ENCODE measurements at regions not wholly inside any gene's neighbourhood (a gene's known extent, or its start where the extent isn't known, plus 50 kb on each side); places are given as distances from the start of the nearest gene placed in this dataset.

DNA sequence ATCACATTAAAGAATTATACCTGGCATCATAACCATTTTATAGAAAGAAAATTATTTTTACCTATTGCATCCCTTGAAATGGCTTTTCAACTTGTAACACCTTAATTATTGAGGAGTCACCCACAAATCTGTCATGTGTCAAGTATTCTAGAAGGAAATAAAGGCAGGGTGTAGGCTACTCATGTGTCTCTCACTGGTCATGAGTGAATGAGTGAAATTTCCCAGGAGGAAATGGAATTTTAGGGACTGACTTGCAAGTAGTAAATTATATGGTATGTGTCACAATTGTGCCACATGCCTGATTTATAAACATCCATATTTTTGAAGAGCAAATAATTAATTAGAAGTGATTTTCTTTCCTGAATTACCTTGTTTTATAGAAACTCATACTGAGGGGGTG is 310.5 kb upstream of the ADAMTS9 start:
- no peak for DNase-seq (ENCODE audit: low spot score)

DNA sequence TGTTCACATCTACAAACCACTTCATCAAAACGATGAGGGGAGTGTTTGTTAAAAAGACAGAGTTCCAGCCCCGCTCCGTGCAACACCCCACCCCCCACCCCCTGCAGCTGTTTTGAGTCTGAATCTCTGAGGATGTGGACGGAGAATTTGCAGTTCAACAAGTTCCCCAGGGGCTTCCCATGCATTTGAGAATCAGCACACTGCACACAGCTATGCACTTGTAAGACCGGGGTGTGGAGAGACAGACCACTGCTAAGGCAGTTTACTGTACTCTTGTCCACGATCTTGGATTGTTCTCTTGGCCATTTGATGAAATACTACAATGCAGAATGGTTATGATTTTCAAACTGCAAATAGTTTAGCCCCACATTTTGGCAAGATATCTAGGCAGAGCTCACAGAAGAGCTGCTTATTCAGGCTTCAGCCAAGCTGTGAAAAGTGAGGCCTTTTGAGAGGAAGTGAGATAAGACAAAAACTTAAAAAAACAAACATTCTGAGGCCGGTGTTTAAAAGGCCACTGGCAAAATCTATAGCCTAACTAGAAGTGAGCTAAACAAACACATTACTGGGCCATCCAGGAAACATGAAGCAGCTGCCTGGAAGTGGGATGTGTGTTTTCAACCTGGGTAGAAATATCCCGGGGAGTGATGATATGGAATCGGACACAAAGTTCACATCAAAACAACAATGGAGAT is 308.2 kb upstream of the ADAMTS9 start:
- no peak for DNase-seq (ENCODE audit: low spot score)

DNA sequence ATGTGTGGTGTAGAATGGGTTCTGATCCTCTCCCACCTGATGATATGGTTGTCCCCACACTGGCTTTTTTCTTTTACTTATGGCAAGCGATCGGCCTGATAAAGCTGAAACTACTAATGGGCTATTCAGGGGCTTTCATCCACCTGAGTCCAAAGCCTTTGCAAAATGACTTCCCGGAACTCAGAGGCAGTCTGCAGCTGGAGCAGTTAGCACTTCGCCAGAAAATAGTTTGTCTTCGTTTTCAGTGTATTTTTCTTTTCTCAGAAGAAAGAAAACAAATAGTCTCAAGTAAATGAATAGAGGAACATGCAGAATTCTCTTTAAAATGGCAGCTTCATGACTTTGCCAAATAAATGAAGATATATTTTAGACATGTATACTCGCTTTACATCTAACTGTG is 306.0 kb upstream of the ADAMTS9 start:
- DNase-seq (ENCODE audit: low spot score), result no peak

DNA sequence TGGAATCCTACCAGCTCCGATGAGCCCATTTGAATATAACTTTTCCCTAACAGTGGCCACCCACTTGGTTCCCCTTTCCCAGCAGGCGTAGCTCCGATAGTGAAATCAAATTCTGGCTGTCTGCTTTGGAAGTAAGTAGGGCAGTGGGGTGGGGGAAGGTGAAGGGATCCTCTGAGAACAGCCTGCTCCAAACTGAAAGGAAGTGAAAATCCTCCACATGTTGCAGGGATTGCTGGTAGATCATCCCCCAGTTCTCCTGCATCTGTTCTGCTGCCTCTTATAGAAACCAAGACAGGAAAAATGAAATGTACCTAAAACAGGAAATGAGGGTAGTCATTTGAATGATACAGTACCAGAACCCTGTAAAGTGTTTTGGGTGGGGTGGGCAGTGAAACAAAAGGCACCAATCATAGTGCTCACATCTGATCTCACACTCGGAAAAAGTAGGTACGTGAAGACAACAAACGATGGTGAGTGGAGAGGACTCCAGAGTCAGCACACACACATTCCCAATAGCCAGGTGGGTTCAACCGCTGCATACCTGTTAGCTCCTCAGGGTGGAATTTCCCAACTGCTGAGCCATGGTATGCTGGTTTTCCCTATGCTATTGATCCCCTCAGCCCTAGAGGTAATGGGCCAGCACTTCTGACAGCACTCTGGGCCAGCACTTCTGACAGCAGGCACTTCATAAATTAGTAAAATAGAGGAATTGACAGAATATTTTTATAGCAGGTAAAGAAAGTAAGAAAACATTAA is 304.9 kb upstream of the ADAMTS9 start:
- no peak for DNase-seq (ENCODE audit: low spot score)

DNA sequence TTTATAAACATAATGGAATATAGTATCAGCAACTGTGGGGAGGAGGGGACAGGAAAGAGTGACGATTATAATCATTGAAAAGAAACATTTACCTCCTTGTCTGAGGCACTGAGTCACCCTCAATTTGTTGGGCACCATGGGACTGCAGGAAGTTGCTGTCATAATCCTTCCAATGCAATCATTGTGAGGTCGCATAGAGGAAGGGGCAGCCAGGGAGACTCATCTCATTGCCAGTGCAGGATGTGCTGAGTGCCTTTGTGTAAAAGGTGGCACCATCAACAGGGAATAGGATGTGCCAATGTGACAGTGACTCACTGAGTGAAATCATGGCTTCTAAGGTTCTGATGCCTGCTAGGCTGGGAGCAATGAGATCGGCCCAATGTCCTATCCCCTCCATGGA is 300.4 kb upstream of the ADAMTS9 start:
- no peak for DNase-seq (ENCODE audit: low spot score)

DNA sequence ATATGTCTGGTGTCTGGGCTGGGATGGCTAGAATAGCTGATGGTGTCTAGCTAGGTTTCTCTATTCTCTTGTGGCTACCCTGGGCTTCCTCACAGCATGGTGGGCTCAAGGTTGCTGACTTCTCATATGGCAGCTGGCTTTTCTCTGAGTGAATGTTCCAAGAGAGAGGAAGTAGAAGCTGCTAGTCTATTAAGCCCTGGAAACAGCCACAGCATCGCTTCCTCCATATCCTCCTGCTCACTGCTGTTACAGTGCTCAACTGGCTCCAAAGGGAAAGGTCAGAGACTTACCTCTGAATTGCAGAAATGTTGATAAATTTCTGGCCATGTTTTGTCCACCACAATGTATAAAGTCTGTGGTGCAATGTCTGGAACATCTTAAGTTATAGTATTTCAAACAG is 299.9 kb upstream of the ADAMTS9 start:
- DNase-seq (ENCODE audit: low spot score), result no peak

DNA sequence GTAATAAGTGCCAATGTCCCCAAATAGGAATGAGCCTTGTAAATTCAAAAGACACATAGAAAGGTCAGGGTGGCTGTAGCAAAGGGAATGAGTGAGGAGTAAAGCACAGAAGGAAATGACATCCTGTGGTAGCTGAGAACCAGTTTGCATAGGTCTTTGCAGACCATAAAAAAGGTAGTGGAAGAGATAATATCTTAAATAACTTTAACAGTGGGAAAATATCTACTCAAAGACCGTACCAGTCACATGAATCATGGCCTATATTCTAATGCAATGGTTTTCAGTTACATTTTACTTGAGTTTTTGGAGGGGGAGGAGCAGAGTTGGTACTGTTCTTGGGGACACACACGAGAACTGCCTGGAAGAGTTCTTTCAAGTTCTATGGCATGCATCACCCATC is 297.3 kb upstream of the ADAMTS9 start:
- DNase-seq (ENCODE audit: low spot score), result no peak

DNA sequence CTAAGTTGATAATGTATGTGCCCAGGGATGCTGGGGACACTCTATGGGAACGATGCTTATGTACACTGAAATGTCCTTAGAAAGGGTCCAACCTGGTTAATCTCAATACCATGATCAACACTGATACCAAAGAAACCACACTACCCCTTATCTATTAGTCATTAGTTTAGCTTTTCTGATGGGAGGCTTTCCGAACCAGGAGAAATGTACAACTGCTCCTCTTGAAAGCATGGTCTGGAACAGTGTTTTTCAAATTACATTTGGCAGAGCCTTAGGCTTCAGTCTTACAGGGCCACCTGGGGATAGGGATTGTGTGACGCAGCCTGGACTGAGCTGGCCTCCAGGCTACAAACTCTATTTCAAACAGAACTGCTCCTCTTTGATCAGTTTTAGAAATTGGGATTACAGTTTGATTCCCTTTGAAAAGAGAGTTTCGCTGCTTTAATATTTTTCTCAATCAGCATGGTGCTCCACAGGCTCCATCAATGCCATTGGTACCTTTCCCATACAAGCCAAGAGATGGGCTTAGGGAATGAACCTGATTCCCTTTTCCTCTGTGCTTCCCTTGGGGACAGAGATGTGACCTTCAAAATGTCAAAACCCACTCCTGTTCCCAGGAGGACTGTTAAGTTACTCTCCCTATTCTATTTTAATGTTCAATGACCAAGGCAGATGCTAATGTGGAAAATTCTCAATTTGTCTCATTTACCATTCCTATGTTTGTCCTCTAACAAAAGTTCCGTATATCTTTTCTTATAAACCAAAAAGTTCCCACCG is 296.0 kb upstream of the ADAMTS9 start:
- DNase-seq (ENCODE audit: low spot score), result no peak

DNA sequence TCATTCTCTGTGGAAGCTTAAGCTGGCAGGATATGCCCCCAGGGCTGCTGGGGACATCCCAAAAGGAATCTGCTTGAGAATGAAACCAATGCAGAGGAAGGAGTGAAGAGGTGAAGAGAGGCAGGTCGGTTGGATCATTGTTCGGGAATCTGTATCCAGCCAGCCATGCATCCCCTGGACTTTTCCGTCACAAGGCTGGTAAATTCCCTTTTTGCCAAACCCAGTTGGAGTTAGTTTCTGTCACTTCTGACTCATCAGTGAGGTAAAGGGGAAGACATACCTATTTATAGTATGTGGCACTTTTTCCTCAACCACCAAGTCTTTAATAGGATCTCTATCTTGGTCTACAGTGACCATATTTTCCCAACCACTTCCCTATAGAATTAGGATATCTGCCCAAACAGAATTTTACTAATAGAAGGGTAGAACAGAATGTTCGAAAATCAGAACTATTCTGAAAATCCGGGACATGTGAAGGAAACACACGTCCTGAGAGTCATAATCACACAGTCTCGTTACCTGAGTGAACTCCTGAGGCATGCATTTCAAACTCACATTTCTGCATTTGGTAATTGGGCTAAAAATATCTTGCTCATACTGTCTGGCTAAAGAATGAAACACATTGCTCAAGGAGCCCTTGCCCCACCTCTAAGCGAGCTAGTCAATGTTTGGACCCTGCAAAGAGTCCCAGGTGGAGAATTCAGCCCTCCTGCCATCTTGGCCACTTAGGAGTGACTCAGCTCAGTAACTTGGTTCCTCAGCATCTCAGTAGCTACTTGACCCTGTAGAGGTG is 289.7 kb upstream of the ADAMTS9 start:
- DNase-seq (ENCODE audit: low spot score), result no peak

DNA sequence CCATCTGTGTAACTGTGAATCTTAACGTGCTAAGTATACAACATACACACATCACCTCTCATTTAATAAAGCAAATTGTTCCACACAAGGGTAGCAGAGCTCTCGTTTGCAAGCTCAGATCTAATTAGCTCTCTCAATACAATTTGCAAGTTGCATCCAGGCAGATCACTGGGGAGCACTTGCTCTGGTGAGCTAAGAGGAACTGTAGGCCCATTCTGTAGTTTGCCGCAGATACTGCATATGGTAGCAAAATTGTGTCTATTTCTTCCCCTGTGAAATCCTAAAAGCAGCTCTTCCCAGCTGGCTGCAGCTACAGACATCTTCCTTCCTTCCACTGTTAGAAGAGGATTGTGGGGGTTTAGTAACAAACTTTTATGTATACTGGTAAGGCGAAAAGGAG is 288.7 kb upstream of the ADAMTS9 start:
- no peak for DNase-seq (ENCODE audit: low spot score)

DNA sequence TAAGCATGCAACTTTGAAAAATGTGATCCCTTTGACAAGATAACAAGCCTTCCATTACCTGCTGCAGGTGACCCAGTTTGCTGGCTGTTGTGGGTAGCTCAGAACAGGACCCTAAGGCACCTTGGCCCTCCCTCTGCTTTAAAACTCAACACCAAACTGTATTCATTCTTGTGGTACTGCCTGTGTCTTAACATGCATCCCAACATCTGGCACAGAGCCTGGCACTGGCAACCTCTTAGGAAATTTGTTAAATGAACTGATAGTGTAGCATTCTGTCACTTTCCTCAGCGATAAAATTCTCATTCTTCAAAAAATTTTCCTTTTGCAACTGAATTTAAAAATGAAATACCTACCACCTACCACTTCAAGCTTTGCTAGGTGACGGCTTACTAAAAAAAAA is 287.3 kb upstream of the ADAMTS9 start:
- no peak for DNase-seq (ENCODE audit: low spot score)

DNA sequence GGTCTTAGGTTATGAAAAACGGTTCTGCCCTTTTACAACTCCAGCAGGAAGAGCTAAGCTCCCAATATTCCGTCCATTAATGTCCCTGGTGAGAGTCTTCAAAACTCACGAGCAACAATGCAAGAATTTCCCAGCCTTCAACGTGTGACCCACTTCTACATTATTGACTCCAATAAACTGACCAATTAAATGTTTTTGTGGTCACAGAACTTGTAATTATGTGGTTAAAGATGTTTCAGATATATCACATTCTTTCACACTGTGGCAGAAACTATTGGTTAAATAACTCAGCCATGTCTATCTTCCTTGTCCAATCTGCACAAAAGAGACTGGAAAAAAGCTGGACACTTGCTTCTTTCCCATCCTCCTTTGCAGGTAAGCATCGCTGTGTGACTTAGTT is 286.6 kb upstream of the ADAMTS9 start:
- DNase-seq (ENCODE audit: low spot score), result no peak

DNA sequence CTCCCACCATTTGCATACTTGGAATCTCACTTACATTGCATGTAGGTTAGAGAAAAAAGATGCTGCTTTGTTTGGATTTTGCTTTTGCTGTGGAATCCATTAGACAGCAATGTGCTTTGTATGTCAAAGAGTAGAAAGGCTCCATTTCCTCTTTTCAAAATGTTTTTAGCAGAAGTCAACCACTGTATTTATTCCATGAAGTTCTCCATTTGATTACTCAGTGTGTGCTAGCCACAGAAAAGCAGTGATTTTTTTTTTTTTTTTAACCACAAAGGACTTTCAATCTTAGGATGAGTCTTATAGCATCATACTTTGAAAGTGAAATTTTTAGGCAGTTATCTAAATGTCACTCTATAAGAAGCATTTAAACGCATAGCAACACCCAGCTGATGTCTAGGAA is 285.0 kb upstream of the ADAMTS9 start:
- DNase-seq (ENCODE audit: low spot score), result no peak

DNA sequence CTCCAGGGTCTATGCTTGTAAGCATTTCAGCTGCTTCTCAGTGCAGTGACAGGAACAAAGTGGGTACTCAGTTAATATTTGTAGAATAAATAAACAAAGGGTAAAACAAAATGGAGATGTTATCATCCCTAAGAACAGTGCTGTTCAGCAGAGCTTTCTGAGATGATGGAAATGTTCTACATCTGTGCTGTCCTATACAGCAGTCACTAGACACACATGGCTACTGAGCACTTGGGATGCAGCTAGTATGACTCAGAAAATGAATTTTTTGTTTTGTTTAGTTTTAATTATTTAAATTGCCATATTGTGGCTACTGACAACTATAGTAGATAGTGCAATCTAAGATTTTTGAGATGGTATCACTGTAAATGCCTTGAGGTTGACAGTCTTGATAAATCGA is 283.8 kb upstream of the ADAMTS9 start:
- DNase-seq (ENCODE audit: low spot score), result no peak

DNA sequence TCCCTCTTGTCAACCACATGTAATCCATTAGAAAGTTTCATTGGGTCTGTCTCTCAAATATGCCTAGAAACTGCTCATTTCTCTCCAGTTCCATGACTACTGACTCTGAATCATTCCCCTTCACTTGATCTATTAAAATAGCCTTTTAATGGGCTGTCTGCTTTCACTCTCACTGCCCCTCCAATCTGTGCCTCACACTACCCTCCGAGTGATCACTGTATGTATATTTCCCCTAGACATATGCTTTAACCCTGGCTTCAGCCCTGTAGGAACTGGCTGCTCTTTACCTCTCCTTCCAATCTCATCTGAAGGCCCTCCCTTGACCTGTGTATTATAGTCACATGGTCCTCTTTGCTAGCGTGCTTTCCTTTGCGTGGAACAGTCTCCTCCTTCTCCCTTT is 282.8 kb upstream of the ADAMTS9 start:
- DNase-seq (ENCODE audit: low spot score), result no peak

DNA sequence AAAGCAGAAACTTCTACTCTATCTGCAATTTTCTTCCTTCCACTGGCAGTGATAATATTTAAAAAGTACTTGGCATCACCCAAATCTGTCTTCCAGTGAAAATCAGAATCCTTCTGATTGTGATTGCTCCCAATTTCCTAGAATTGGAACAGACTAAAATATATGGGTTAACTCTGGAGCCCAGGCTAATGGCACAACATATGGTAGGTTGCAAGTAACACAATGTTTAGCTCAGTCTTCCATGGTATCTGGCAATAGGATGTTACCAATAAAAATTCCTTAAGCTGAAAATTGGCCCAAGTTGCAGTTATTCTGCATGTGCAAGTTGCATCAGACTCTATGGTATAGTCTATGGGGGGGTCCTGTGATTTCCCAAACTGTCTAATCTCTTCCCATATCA is 273.5 kb upstream of the ADAMTS9 start:
- DNase-seq (ENCODE audit: low spot score), result no peak

DNA sequence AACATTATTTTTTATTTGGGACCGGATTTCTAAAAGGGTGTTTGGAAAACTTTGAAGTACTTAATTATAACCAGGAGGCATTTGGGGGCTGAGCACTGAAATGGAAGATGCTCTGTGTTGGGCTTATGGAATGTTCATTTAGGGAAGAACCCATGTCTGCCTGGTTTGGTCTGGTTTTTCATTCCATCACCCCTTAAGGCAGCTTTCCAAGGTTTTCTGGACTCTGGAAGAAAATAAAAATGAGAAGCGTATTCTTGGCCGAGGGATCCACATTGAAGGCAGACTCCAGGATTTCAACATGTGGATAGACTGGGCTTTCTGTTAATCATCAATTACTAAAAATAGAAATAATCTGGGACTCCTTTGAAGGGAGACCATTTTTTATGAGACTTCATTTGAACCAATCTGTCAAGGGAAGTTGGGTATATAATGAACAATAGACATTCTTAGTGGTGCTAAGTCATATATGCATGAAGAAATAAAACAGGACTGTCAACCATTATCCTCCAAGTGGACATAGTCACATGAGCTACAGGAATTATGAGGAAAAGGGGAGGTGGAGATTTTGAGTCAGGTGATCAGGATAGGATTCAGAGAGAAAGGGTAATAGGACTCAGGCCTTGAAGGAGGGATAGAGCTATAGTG is 270.5 kb upstream of the ADAMTS9 start:
- no peak for DNase-seq (ENCODE audit: low spot score)

DNA sequence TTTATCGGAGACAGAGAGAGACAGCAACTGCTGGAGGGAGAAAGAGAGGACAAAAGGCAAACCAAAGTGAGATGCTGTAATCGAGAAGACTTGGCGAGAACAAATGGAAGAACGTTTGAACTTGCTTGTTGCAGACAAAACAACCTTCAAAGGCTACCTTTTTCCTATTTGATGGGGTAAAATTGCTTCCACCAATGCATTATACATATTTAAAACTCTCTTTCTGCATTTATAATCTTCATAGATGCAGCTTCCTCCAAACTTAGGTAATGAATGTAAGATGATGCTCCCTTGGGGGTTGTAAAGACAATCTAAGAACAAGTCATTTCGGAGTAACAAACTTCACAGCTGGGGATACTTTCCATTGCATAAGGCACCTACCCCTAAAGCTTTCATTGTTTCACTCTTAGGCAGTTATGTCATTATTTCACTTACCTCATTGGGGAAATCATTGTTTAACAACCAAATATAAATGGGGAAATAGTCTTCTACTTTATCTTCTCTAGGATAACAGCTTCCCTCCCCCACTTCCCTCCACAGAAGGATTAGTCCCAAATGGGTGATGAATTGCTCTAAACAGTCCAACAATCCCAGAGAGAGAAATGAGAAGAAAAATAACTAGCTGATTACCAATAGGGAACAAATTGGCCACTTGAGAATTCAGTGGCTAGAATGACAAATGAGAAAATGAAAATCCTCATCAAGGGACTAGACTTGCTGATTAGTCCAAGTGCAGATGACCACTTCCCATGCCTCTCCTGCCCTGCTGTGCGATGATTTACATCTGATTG is 269.8 kb upstream of the ADAMTS9 start:
- no peak for DNase-seq (ENCODE audit: low spot score)

DNA sequence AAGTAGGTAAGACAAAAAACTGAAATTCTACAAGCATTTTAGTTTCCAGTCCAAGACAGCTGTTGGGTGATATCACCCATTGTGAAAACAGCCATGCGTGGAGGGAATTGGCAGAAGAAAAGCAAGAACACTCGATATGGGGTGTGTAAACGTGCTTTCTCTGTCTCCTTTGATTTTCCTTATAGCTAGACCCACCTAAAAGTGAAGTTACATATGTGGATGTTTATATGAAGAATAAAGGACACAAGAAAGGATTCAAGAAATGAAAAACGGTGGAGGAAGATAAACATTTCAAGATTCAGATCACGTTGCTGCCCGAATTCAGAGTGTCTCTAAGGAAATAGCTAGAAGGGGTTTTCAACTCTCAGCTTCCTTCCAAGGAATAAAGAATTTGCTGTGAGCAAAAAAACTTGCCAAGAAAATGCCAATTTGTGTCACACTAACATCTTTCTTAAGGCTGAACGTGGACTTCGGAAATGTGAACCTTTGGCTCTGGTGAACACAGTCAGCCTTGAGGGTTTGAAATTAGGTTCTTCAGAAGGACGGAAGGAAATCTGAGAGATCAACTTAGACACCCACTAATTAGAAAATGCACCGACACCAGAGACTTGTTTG is 269.0 kb upstream of the ADAMTS9 start:
- no peak for DNase-seq (ENCODE audit: low spot score)

DNA sequence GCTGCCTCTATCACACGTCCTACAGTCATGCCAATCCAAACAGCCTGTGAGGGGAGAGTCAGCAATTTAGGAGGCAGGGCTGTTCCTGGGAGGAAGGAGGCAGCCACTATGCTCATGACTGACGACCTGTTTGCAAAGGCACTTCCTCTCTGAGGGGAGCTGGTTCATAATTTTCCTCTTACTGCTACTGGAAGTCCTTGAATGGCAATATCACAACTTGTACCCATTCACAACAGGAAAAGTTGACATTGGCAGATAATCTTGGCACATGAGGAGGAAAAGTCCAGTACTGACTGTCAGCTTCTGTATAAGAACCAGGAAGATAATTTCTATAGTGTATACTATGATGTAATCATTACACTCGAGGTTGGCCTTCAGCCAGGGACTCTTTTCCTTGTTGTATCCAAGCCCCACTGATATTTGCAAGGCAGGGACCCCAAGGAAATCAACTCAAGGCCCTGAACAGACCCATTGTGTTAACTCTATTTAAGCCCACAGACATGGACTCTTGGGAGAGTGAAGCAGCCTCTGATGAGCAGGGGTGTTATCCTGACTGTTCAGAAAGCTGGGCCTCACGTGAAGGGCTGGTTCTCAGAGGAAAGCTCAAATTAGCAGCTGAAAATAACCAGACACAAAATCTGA is 267.3 kb upstream of the ADAMTS9 start:
- peak; percentile 14 for DNase-seq (ENCODE audit: low spot score)

Data from mucosa of gallbladder (tissue), 1 donor.